ENCODE measurements at regions not wholly inside any gene's neighbourhood (a gene's known extent, or its start where the extent isn't known, plus 50 kb on each side); places are given as distances from the start of the nearest gene placed in this dataset.

- no peak for DNase-seq (ENCODE audit: low read depth in 1 of 2, low spot score in 2 of 2)
- H3K18ac ChIP-seq (ENCODE audit: extremely low read depth, low read length) = no peak overlapping the region
Observed at GRCh38 chr6:19380293-19380692, 456.9 kb upstream of the ID4 start.

More at GRCh38 chr6:19380293-19380692, 456.9 kb upstream of the ID4 start:
- CTCF ChIA-PET (ENCODE audit: partially characterized antibody) = interaction anchor here (0.7 kb wide), 1 partner anchor 307 kb away, joined by 3 read pairs; no protein-coding TSS in a partner anchor
- Histone ChIP-seq H3K27ac (ENCODE audit: low read depth, low read length) (no peak overlapping the region), H3K4me2 (ENCODE audit: insufficient read depth in 1 of 2, low read depth in 2 of 2, low read length in 2 of 2) (no peak overlapping the region), H4K20me1 (replicated peaks in 1 of 2; ENCODE audit: control insufficient read depth in 1 of 2, insufficient read depth in 2 of 2, low read length in 2 of 2) (no peaks in the 10 kb centered on the region), H3K9ac (replicated peaks in 1 of 4; ENCODE audit: extremely low read depth in 1 of 4, low read depth in 3 of 4, low read length in 3 of 4) (no peak overlapping the region), H4K5ac (ENCODE audit: insufficient read length, low read depth, low read length) (no peak overlapping the region), H3K79me1 (ENCODE audit: low read depth, low read length) (no peaks in the 10 kb centered on the region), H4K8ac (ENCODE audit: extremely low read depth, insufficient read depth, low read length) (no peak overlapping the region), H3K79me2 (ENCODE audit: control insufficient read depth in 1 of 2, insufficient read depth in 2 of 2, low read length in 2 of 2) (no peaks in the 10 kb centered on the region), H2BK20ac (ENCODE audit: low read length) (no peak overlapping the region), H2BK15ac (ENCODE audit: low read length) (no peak overlapping the region), H2BK12ac (ENCODE audit: low read depth, low read length) (no peak overlapping the region), H2BK120ac (replicated peaks; ENCODE audit: low read depth, low read length) (no peak overlapping the region), H2BK5ac (ENCODE audit: low read depth, low read length) (no peak overlapping the region), H2AK5ac (ENCODE audit: low read depth, low read length) (no peak overlapping the region), H2AFZ (ENCODE audit: low read length) (no peak overlapping the region), H3K56ac (replicated peaks; ENCODE audit: insufficient read length, low read depth, low read length) (no peak overlapping the region), H3K9me3 (ENCODE audit: insufficient read depth in 2 of 2, low read depth in 1 of 2, low read length in 1 of 2) (no peaks in the 10 kb centered on the region; a peak in 1 of 4 replicates), H3K4me1 (replicated peaks in 1 of 4; ENCODE audit: control insufficient read depth in 3 of 4, insufficient read depth in 4 of 4, low read length in 3 of 4) (no peaks in the 10 kb centered on the region), H3K27me3 (replicated peaks in 1 of 4; ENCODE audit: control insufficient read depth in 3 of 4, extremely low read depth in 1 of 4, insufficient read depth in 3 of 4, low read length in 3 of 4) (no peaks in the 10 kb centered on the region; a peak in 1 of 7 replicates), H4K91ac (replicated peaks; ENCODE audit: insufficient read length, low read length) (no peak overlapping the region), H3K14ac (ENCODE audit: insufficient read length) (no peak overlapping the region), H3K23ac (ENCODE audit: insufficient read length) (no peak overlapping the region), H3K36me3 (ENCODE audit: control insufficient read depth in 2 of 4, insufficient read depth in 4 of 4, low read length in 3 of 4) (no peaks in the 10 kb centered on the region), H3K23me2 (ENCODE audit: low read depth, low read length) (no peaks in the 10 kb centered on the region), H3K4ac (replicated peaks; ENCODE audit: insufficient read length, low read depth, low read length) (no peak overlapping the region), H3K4me3 (ENCODE audit: extremely low read depth in 1 of 4, insufficient read depth in 2 of 4, low read depth in 3 of 4, low read length in 4 of 4) (no peak overlapping the region)
- no peak for FAIRE-seq
- POLR2A ChIA-PET (ENCODE audit: partially characterized antibody) = interaction anchor here (0.7 kb wide), 1 partner anchor 474 kb away, joined by 3 read pairs; no protein-coding TSS in a partner anchor
- WGBS, 2 experiments (ENCODE audit: extremely low coverage in 1 of 2, insufficient coverage in 1 of 2, insufficient read length in 1 of 2, insufficient replicate concordance in 2 of 2, low coverage in 1 of 2, low lambda C conversion rate in 2 of 2, missing lambda C conversion rate in 1 of 2) = 87% methylated on average over 2 of the region's 2 CpGs; no CpG with 5 or more reads in 1 of the 2 experiments
- TF ChIP-seq EZH2 (IDR thresholded peaks at IDR 0.05; ENCODE audit: low read depth, low read length, severe bottlenecking) = no peak
- TF ChIP-seq TEAD4 (IDR thresholded peaks at IDR 0.05; ENCODE audit: low read depth, low read length) = no peak
- TF ChIP-seq EGR1 (IDR thresholded peaks at IDR 0.05; ENCODE audit: borderline replicate concordance, low read depth, low read length) = no peak
- TF ChIP-seq RFX5 (IDR thresholded peaks at IDR 0.05; ENCODE audit: borderline replicate concordance, low read depth, low read length) = no peak
- no peak for TF ChIP-seq SIN3A (conservative IDR thresholded peaks at IDR 0.05 in 1 of 2, IDR thresholded peaks at IDR 0.05 in 1 of 2; ENCODE audit: low read depth in 1 of 2, low read length in 2 of 2)
- no peak for TF ChIP-seq CTCF (IDR thresholded peaks at IDR 0.05; ENCODE audit: control extremely low read depth in 1 of 3, insufficient read depth in 1 of 3, low read depth in 1 of 3, low read length in 3 of 3)
- no peak for TF ChIP-seq CBX8 (IDR thresholded peaks at IDR 0.05; ENCODE audit: borderline replicate concordance, low read depth, low read length)
- TF ChIP-seq, protein P1, sequence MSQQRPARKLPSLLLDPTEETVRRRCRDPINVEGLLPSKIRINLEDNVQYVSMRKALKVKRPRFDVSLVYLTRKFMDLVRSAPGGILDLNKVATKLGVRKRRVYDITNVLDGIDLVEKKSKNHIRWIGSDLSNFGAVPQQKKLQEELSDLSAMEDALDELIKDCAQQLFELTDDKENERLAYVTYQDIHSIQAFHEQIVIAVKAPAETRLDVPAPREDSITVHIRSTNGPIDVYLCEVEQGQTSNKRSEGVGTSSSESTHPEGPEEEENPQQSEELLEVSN (IDR thresholded peaks at IDR 0.05) = no peak

Data from H1 (cell line).